ENCODE measurements at regions not wholly inside any gene's neighbourhood (a gene's known extent, or its start where the extent isn't known, plus 50 kb on each side); places are given as distances from the start of the nearest gene placed in this dataset.

DNA sequence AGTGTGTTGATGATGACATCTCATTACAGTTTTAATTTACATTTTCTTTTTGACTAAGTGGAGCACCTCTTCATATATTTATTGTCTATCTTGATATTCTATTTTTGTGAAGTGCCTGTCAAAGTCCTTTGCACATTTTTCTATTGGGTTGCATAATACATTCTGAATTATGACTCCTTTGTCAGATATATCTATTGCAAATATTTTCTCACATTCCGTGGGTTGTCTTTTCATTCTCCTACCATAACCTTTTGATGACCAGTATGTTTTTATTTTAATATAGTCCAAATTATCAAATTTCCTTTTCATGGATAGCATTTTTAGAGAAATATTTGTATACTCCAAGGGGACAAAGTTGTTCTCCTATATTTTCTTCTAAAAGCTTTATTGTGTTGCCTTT lies 126.4 kb downstream of the PJA1 start:
- TF ChIP-seq, protein P1, sequence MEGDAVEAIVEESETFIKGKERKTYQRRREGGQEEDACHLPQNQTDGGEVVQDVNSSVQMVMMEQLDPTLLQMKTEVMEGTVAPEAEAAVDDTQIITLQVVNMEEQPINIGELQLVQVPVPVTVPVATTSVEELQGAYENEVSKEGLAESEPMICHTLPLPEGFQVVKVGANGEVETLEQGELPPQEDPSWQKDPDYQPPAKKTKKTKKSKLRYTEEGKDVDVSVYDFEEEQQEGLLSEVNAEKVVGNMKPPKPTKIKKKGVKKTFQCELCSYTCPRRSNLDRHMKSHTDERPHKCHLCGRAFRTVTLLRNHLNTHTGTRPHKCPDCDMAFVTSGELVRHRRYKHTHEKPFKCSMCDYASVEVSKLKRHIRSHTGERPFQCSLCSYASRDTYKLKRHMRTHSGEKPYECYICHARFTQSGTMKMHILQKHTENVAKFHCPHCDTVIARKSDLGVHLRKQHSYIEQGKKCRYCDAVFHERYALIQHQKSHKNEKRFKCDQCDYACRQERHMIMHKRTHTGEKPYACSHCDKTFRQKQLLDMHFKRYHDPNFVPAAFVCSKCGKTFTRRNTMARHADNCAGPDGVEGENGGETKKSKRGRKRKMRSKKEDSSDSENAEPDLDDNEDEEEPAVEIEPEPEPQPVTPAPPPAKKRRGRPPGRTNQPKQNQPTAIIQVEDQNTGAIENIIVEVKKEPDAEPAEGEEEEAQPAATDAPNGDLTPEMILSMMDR (IDR thresholded peaks at IDR 0.05; ENCODE audit: low read depth, low read length): no peak
- H3K4me3 ChIP-seq (ENCODE audit: low read depth, low read length): no peak overlapping the region

DNA sequence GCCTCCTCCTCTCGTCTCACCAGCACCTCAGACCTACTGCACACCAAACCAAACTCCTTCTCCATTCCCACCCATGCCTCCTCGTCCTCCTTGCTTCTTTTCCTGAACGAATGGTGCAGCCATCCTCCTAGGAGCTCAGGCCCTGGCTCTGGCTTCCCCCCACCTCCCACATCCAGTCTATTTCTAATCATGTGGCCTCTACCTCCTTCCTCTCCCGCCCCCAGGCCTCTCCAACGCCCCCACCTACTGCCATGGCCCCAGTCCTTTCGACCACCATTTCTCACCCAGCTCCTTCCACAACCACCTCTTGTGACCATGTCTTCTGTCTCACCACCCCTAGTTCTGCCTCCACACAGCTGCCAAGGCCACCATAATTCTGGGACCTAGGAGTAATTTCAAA lies 127.1 kb downstream of the PJA1 start:
- TF ChIP-seq, protein P1 (IDR thresholded peaks at IDR 0.05; ENCODE audit: low read depth, low read length): no peak
- no peak overlapping the region for H3K4me3 ChIP-seq (ENCODE audit: low read depth, low read length)

DNA sequence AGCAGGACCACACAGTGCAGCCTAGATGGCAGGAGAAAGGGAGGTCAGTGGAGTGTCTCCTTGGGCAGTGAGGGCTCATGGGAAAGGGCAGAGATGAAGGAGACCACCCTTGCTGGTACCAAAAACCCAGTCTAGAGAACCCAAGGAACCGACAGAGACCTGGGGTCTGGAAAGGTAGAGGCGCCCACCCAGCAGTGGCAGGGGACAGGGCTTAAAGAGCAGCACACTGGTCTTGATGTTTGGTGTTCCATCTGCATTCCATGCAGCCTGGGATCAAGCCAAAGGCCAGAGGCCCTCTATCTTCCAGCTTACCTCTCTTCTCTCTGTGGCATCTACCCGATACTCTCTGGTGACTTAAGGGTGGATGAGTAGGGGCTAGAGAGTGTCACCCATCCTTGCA lies 127.5 kb downstream of the PJA1 start:
- H3K4me3 ChIP-seq (ENCODE audit: low read depth, low read length): no peak overlapping the region
- TF ChIP-seq, protein P1 (IDR thresholded peaks at IDR 0.05; ENCODE audit: low read depth, low read length): no peak

DNA sequence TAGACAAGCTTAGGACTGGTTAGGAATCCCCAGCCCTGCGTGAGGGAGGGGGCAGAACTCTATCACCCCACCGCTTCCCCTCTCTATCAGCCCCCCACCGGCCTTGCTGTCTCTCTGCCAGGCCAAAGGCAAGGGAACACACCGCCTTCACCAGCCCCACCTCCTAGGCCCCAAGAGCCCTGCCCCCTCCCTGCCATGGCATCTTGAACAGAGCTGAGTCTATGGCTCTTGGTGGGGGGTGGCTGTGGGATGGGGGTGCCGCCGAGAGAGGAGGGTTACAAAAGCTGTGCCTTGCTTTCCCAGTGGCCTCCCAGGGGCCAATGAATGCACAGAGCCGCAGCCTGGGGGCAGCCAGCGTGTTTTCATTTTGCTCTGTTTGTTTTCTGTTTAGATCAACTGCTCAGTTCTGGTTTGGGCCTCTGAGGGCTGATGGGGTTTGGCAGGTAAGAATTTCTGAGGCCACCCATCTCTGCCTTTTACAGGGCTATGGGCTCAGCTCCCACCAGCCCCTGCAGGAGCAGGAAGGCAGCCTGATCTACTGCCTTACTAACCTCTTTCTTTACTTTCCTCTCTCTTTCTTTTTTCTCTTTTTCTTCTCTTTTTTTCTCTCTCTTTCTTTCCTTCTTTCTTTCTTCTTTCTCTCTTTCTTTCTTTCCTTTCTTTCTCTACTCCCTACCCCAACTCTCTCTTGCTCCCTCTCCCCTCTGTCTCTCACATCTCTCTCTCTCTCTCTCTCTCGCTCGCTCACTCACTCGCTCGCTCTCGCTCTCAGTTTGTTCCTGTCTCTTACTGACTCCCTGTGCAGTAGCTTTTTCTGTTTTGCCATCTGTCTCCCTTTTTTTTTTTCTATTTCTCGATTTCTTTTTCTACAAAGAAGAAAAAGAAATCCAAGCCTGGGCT lies 128.3 kb downstream of the PJA1 start:
- H3K4me3 ChIP-seq (ENCODE audit: low read depth, low read length): no peak overlapping the region
- TF ChIP-seq, protein P1 (IDR thresholded peaks at IDR 0.05; ENCODE audit: low read depth, low read length): no peak

DNA sequence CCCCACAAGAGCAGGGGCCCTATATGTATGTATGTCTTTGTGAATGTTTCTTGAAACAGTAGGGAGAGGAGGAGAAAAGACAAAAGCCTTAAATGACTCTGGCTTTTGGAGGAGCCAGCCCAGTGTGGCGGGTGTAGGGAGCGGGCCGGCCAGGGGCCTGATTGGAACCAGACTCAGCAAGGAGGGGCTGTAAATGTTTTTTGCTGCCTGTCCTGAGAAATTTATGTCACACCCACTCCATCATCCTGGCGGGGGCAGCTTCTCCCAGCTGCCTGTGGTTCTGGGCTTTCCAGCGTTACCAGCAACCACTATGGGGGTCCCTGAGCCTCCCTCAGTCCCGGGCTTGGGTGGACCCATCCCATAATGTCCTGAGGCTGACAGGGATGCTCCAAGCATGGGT lies 130.8 kb downstream of the PJA1 start:
- TF ChIP-seq, protein P1 (IDR thresholded peaks at IDR 0.05; ENCODE audit: low read depth, low read length): no peak

DNA sequence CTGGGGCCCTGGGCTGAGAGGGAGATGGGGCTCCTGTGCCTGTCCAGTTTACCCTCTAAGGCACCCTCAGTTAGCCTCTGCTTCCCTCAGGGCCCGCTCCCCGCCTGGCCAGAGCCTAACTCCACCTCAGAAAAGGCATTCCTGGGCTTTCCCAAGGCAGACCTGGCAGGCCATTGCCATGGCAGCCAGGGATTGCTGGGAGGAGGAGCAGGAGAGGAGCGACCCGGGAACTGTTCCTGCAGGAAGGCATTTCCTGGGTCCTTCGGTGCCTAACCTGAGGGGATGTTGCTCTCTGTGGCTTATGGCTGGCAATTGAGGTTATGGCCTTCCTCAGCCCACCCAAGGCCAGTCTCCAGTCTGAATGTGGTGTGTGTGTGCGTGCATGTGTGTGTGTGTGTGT lies 131.3 kb downstream of the PJA1 start:
- H3K4me3 ChIP-seq (ENCODE audit: low read depth, low read length): no peak overlapping the region
- TF ChIP-seq, protein P1 (IDR thresholded peaks at IDR 0.05; ENCODE audit: low read depth, low read length): no peak

More for the DNA sequence above, 130.8 kb downstream of the PJA1 start:
- no peak overlapping the region for H3K4me3 ChIP-seq (ENCODE audit: low read depth, low read length)

DNA sequence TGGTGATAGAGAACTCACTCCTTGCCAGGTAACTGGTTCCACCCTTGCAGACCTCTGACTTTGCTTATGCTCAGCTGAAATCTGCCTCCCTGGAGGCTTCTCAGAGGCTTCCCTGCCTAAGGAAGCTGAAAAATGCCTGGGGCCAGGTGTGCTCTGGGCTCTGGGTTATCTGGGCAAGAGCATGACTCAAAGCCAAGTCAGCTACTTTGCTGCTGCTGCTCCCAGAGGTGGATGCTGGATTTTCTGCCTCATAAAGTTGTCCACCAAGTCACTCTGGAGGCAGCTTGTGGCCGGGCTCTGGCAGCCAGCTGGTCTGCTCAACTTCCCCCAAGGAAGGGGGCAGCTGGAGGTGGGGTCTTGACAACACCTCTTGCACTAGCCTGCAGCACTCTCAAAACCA lies 132.7 kb downstream of the PJA1 start:
- TF ChIP-seq, protein P1 (IDR thresholded peaks at IDR 0.05; ENCODE audit: low read depth, low read length): no peak
- no peak overlapping the region for H3K4me3 ChIP-seq (ENCODE audit: low read depth, low read length)

Measured in WI38 (cell line).